ENCODE measurements at regions not wholly inside any gene's neighbourhood (a gene's known extent, or its start where the extent isn't known, plus 50 kb on each side); places are given as distances from the start of the nearest gene placed in this dataset.

DNA sequence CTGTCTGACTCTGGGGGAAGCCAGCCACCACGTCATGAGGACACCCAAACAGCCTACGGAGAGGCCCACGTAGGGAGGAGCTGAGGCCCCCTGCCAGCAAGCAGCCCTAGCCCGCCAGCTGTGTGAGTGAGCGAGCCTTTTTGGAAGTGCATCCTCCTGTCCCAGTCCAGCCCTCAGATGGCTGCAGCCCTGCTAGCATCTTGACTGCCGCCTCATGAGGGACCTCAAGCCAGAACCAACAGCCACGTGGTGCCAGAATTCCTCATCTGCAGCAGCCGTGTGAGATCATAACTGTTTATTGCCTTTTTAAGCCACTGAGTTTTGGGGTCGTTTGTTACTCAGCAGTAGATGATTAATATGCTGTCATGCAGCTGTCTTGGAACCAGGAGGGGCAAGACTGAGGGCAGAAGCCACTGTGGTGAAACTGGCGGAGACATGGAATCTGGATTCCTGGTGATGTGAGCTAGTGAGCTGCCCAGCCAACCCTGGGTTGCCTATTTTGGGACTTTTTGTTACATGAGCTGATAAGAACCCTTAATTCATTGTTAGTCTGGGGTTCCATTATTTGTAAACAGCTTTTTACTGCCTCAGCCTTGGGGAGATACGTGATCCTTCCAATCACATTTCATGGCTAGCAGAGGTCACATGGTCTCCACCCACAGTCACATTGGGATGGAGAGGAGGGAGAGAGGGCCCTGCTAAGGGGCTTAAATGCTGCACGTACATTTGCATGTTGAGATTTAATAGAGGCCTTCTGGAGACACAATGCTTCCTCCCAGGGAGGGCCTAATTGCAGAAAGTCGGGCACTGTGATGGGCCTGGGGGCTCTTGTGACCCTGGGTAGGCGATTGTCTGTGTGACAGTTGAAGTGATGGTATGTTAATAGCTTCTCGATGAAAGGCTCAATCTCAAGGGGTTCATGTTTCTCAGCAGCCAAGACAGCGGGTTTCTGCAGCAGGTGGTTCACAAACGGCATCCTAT is 73.8 kb downstream of the RPLP1 start:
- in situ Hi-C loops (cut with MboI; ENCODE audit: low sequenced_read_pairs): no loop called here
- CTCF ChIA-PET: no interaction called here
- Histone ChIP-seq H3K4me3 (ENCODE audit: insufficient read depth, low read depth, low read length) (no peak overlapping the region), H2BK120ac (ENCODE audit: low read depth, low read length) (no peak overlapping the region), H3K9ac (ENCODE audit: low read depth, low read length) (no peak overlapping the region), H3K36me3 (ENCODE audit: control insufficient read depth, insufficient read depth, low read length) (no peaks in the 10 kb centered on the region), H3K23ac (ENCODE audit: low read depth, low read length) (no peak overlapping the region), H3K4me2 (ENCODE audit: low read depth, low read length) (no peak overlapping the region), H3K27ac (ENCODE audit: insufficient read depth, low read length) (no peak overlapping the region), H3K9me3 (ENCODE audit: control insufficient read depth, insufficient read depth, low read length) (peaks cover 6% of the 10 kb centered on the region; the same call in 1 of the 2 replicates), H4K91ac (ENCODE audit: insufficient read depth, low read depth, low read length) (no peak overlapping the region), H3K56ac (ENCODE audit: extremely low read depth, insufficient read depth, low read length) (no peak overlapping the region), H2AK5ac (ENCODE audit: low read depth, low read length) (no peak overlapping the region), H3K18ac (ENCODE audit: low read depth, low read length) (no peak overlapping the region), H4K20me1 (ENCODE audit: insufficient read depth, low read length) (no peaks in the 10 kb centered on the region), H3K4ac (ENCODE audit: low read depth, low read length) (no peak overlapping the region), H3K79me1 (ENCODE audit: low read depth in 1 of 2, low read length in 2 of 2) (no peaks in the 10 kb centered on the region), H3K4me1 (ENCODE audit: control insufficient read depth, insufficient read depth, low read length) (peaks cover 3% of the 10 kb centered on the region; the same call in 1 of the 2 replicates), H2AFZ (replicated peaks; ENCODE audit: low read length, poor library complexity) (no peak overlapping the region), H4K8ac (ENCODE audit: low read depth in 2 of 2, low read length in 2 of 2) (no peak overlapping the region), H2BK5ac (ENCODE audit: low read depth, low read length, poor library complexity, severe bottlenecking) (no peak overlapping the region), H4K5ac (ENCODE audit: low read depth, low read length) (no peak overlapping the region), H2BK20ac (ENCODE audit: low read depth, low read length) (no peak overlapping the region), H2BK15ac (ENCODE audit: low read depth, low read length) (no peak overlapping the region), H3K9me1 (ENCODE audit: insufficient read depth, low read length) (no peaks in the 10 kb centered on the region), H3K14ac (replicated peaks; ENCODE audit: low read depth, low read length) (no peak overlapping the region), H2AK9ac (replicated peaks; ENCODE audit: low read depth, low read length, poor library complexity) (no peak overlapping the region), H3K27me3 (ENCODE audit: control insufficient read depth, insufficient read depth, low read length) (peaks cover 38% of the 10 kb centered on the region)
- TF ChIP-seq BHLHE40 (IDR thresholded peaks at IDR 0.05; ENCODE audit: low read depth, low read length): no peak
- TF ChIP-seq, protein P1, sequence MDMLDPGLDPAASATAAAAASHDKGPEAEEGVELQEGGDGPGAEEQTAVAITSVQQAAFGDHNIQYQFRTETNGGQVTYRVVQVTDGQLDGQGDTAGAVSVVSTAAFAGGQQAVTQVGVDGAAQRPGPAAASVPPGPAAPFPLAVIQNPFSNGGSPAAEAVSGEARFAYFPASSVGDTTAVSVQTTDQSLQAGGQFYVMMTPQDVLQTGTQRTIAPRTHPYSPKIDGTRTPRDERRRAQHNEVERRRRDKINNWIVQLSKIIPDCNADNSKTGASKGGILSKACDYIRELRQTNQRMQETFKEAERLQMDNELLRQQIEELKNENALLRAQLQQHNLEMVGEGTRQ (IDR thresholded peaks at IDR 0.05; ENCODE audit: low read depth, low read length): peak; percentile 44; the same call in 1 of the 2 replicates
- intact Hi-C loops (cut with micrococcal nuclease): no loop called here
- no peak for ATAC-seq (ENCODE audit: low read depth)
- 56% methylated on average over 8 of the region's 17 CpGs; no CpG with 5 or more reads in 1 of the 2 experiments for WGBS, 2 experiments (ENCODE audit: extremely low coverage in 2 of 2, insufficient read length in 1 of 2)
- DNase-seq: peak; percentile 21
- POLR2A ChIA-PET (ENCODE audit: unreplicated experiment): interaction anchor here (0.5 kb wide), 1 partner anchor 36 kb away, joined by 4 read pairs; no protein-coding TSS in a partner anchor
- dilution Hi-C loops (cut with HindIII; ENCODE audit: low sequenced_read_pairs, unreplicated experiment): no loop called here
- BruUV-seq (replicated peaks): no TSS peak
